ENCODE measurements at regions not wholly inside any gene's neighbourhood (a gene's known extent, or its start where the extent isn't known, plus 50 kb on each side); places are given as distances from the start of the nearest gene placed in this dataset.

DNA sequence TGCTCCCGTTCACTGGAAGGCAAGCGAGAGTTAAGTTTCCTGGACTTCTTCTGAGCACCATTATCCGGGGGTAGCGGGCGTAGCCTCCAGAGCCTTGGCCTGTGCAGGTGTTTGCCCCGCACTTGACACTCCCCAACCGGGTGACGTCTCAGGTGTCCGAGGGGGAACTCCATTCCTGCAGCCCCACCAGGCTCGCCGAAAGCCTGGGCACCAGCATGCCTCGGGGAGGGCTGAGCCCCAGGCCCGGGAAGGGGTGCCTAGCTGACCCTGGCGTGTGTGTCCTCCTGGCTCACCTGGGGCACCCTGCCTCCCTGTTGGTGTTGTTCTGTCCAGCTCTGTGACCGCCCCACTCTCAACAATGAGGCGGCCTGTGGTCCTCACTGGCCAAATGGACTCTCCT lies 109.4 kb upstream of the GPR26 start:
- WGBS (ENCODE audit: insufficient coverage): 93% methylated on average over 14 of the region's 16 CpGs
- Mint-ChIP-seq H3K9me3 (no peaks in the 10 kb centered on the region), H3K4me3 (no peak overlapping the region), H3K4me1 (no peaks in the 10 kb centered on the region), H3K27ac (no peak overlapping the region), H3K36me3 (no peaks in the 10 kb centered on the region), H3K27me3 (ENCODE audit: low read depth in 3 of 3) (peaks cover 10 to 15% (median 12%) of the 10 kb centered on the region in 3 donors)
- Histone ChIP-seq H3K9me3 (replicated peaks in 1 of 2; ENCODE audit: control insufficient read depth in 1 of 2, insufficient read depth in 1 of 2, low read length in 2 of 2) (no peaks in the 10 kb centered on the region), H3K27ac (ENCODE audit: low read depth in 1 of 2, low read length in 2 of 2) (no peak overlapping the region), H3K27me3 (ENCODE audit: control insufficient read depth in 2 of 2, insufficient read depth in 2 of 2, low read length in 2 of 2) (no peaks in the 10 kb centered on the region), H3K9ac (ENCODE audit: insufficient read depth, low read length, poor library complexity, severe bottlenecking) (no peak overlapping the region), H4K20me1 (ENCODE audit: insufficient read depth, low read length) (no peaks in the 10 kb centered on the region), H3K79me2 (ENCODE audit: insufficient read depth, low read length) (no peaks in the 10 kb centered on the region), H3K4me2 (replicated peaks; ENCODE audit: extremely low read depth, low read length, poor library complexity, severe bottlenecking) (no peak overlapping the region), H2AFZ (ENCODE audit: insufficient read depth, low read depth, low read length, poor library complexity, severe bottlenecking) (no peak overlapping the region), H3K4me3 (replicated peaks in 1 of 3; ENCODE audit: low read depth in 2 of 3, low read length in 3 of 3) (no peak overlapping the region), H3K36me3 (replicated peaks in 1 of 2; ENCODE audit: control insufficient read depth in 1 of 2, insufficient read depth in 2 of 2, low read length in 2 of 2) (no peaks in the 10 kb centered on the region), H3K4me1 (ENCODE audit: control insufficient read depth in 1 of 2, insufficient read depth in 2 of 2, low read length in 2 of 2) (no peaks in the 10 kb centered on the region)
- no peak for DNase-seq
- TF ChIP-seq, protein P1, sequence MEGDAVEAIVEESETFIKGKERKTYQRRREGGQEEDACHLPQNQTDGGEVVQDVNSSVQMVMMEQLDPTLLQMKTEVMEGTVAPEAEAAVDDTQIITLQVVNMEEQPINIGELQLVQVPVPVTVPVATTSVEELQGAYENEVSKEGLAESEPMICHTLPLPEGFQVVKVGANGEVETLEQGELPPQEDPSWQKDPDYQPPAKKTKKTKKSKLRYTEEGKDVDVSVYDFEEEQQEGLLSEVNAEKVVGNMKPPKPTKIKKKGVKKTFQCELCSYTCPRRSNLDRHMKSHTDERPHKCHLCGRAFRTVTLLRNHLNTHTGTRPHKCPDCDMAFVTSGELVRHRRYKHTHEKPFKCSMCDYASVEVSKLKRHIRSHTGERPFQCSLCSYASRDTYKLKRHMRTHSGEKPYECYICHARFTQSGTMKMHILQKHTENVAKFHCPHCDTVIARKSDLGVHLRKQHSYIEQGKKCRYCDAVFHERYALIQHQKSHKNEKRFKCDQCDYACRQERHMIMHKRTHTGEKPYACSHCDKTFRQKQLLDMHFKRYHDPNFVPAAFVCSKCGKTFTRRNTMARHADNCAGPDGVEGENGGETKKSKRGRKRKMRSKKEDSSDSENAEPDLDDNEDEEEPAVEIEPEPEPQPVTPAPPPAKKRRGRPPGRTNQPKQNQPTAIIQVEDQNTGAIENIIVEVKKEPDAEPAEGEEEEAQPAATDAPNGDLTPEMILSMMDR (IDR thresholded peaks at IDR 0.05): no peak
- intact Hi-C loops (cut with micrococcal nuclease): loop anchor here in 1 of 2 donors (5.0 kb wide), 1 partner anchor 514 kb away; no protein-coding TSS in a partner anchor

DNA sequence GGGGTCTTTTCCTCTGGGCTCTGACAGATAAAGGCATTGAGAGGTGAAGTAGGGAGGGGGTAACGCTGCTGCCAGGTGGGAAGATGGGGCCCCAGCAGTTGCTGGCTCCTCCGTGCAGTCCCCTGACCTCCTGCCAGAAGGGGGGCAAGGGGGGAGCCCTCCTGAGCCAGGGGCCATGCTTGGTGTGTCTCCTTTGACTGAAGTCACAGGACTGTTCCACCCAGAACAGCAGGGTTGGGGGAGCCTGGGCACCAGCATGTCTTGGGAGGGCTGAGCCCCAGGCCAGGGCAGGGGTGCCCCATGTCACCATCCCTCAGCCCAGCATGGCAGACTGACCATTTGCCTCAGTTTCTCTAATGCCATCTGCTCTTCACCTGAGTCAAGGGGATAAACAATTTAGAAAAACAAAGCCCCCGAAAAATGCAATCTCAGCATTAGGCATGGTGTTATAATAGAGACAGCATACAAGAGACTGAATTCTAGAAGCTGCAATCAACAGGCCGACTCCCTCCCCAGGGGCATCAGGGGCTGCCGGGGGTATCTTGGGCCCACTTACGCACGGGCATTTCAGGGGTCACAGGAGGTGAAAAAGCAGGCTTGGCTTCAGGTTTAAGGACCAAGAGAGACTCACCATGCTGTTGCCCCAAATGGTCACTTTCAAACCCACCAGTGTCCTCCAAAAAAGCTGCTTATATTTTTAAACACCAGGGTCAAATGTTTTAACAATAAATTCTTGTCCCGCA lies 108.6 kb upstream of the GPR26 start:
- no peak overlapping the region for H3K4me2 ChIP-seq (replicated peaks; ENCODE audit: extremely low read depth, low read length, poor library complexity, severe bottlenecking)
- Mint-ChIP-seq H3K4me1 (no peaks in the 10 kb centered on the region), H3K4me3 (no peak overlapping the region), H3K36me3 (no peaks in the 10 kb centered on the region), H3K27me3 (ENCODE audit: low read depth in 3 of 3) (peaks cover 12 to 16% (median 13%) of the 10 kb centered on the region in 3 donors), H3K9me3 (no peaks in the 10 kb centered on the region), H3K27ac (no peak overlapping the region)
- H3K9me3 ChIP-seq (replicated peaks in 1 of 2; ENCODE audit: control insufficient read depth in 1 of 2, insufficient read depth in 1 of 2, low read length in 2 of 2): no peaks in the 10 kb centered on the region
- WGBS (ENCODE audit: insufficient coverage): 72% methylated on average over 6 of the region's 8 CpGs
- H3K27me3 ChIP-seq (ENCODE audit: control insufficient read depth in 2 of 2, insufficient read depth in 2 of 2, low read length in 2 of 2): no peaks in the 10 kb centered on the region
- H3K79me2 ChIP-seq (ENCODE audit: insufficient read depth, low read length): no peaks in the 10 kb centered on the region
- TF ChIP-seq, protein P1 (IDR thresholded peaks at IDR 0.05): no peak
- no peaks in the 10 kb centered on the region for H4K20me1 ChIP-seq (ENCODE audit: insufficient read depth, low read length)
- H3K4me3 ChIP-seq (replicated peaks in 1 of 3; ENCODE audit: low read depth in 2 of 3, low read length in 3 of 3): no peak overlapping the region
- H3K9ac ChIP-seq (ENCODE audit: insufficient read depth, low read length, poor library complexity, severe bottlenecking): no peak overlapping the region
- H3K27ac ChIP-seq (ENCODE audit: low read depth in 1 of 2, low read length in 2 of 2): no peak overlapping the region
- H3K36me3 ChIP-seq (replicated peaks in 1 of 2; ENCODE audit: control insufficient read depth in 1 of 2, insufficient read depth in 2 of 2, low read length in 2 of 2): no peaks in the 10 kb centered on the region
- no peaks in the 10 kb centered on the region for H3K4me1 ChIP-seq (ENCODE audit: control insufficient read depth in 1 of 2, insufficient read depth in 2 of 2, low read length in 2 of 2)
- H2AFZ ChIP-seq (ENCODE audit: insufficient read depth, low read depth, low read length, poor library complexity, severe bottlenecking): peak overlapping the region; percentile 11
- no peak for DNase-seq
- intact Hi-C loops (cut with micrococcal nuclease): loop anchor here (2.0 to 5.0 kb wide), 3 partner anchors 425 to 519 kb away; no protein-coding TSS in a partner anchor
